Astrocyte of the spinal cord (primary cell): ENCODE measurements at regions not wholly inside any gene's neighbourhood (a gene's known extent, or its start where the extent isn't known, plus 50 kb on each side); places are given as distances from the start of the nearest gene placed in this dataset.

Experiments
- DNase-seq: peaks from one replicate; pipeline ENCODE4 v3.0.0; 2011; ENCODE audit warnings: low read depth, low spot score
- H3K4me3 ChIP-seq: 2 replicates; pipeline ENCODE4 v1.5.1; 2011; ENCODE audit warnings: low read depth, mild to moderate bottlenecking, low read length, moderate library complexity
- in situ Hi-C: cut with HindIII; loops from 2 replicates; pipeline ENCODE4 v1.10.0; 2017; ENCODE audit warnings: low sequenced_read_pairs
- TF ChIP-seq, protein P1 (sequence below): IDR thresholded peaks from 2 replicates; pipeline ENCODE4 v1.5.1; 2012; ENCODE audit warnings: low read depth, mild to moderate bottlenecking, low read length, inconsistent platforms

DNA sequence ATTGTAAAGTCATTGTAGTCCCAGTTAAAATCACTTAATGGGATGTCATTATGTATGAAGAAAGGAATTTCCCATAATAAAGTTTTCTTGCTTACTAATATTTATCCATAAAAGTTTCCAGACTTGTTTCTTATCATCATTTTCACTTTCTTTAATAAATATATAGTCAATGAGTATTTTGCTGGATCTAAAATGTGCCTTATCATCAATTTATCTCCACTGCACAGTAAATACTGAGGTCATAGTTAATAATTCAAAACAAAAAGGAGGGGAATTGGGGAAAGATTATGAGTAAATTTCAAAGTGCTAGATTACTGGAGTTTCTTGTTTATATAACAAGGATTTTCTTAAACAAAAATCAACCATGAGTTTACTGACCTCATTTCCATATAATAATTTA is 279.5 kb upstream of the DKK2 start:
- TF ChIP-seq, protein P1, sequence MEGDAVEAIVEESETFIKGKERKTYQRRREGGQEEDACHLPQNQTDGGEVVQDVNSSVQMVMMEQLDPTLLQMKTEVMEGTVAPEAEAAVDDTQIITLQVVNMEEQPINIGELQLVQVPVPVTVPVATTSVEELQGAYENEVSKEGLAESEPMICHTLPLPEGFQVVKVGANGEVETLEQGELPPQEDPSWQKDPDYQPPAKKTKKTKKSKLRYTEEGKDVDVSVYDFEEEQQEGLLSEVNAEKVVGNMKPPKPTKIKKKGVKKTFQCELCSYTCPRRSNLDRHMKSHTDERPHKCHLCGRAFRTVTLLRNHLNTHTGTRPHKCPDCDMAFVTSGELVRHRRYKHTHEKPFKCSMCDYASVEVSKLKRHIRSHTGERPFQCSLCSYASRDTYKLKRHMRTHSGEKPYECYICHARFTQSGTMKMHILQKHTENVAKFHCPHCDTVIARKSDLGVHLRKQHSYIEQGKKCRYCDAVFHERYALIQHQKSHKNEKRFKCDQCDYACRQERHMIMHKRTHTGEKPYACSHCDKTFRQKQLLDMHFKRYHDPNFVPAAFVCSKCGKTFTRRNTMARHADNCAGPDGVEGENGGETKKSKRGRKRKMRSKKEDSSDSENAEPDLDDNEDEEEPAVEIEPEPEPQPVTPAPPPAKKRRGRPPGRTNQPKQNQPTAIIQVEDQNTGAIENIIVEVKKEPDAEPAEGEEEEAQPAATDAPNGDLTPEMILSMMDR: no peak
- no peak for DNase-seq
- in situ Hi-C loops: no loop called here
- no peak overlapping the region for H3K4me3 ChIP-seq

DNA sequence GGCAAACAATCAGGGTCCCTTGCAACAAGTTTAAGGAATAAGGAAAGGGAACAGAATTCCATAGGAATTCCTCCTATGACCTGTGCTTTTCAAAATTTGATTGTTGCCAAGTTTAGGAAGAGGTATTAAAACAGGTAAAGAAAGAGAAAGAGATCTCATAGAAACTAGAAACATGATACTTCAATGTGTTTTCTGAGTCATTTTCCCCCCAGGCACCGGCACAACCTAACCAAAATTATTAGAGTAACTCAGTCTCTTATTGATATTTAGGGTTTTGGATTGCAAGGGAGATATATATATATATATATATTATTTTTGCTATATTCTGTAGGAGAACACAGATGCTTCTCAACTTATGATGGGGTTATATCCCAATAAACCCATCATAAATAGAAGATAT is 278.0 kb upstream of the DKK2 start:
- TF ChIP-seq, protein P1: no peak
- DNase-seq: no peak
- no peak overlapping the region for H3K4me3 ChIP-seq
- in situ Hi-C loops: no loop called here

DNA sequence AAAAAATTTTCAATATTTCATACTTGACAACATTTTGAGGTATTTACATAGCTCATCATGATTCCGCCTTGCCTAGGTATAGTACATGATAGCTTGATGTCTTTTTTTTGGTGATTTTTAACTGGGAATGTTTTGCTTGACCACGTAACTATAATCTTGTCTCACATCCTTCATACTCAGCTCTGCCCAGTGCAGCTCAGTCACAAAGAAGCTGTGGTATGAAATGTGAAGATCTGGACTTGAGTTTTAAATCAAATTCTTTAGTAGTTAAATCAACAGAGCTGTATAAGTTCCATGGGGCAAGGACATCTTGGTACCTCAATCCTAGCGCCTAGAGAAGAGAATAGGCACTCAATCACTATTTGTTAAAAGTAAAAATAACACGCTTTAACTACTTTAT is 276.3 kb upstream of the DKK2 start:
- peak; percentile 13 for DNase-seq
- no peak overlapping the region for H3K4me3 ChIP-seq
- TF ChIP-seq, protein P1: no peak
- in situ Hi-C loops: no loop called here

DNA sequence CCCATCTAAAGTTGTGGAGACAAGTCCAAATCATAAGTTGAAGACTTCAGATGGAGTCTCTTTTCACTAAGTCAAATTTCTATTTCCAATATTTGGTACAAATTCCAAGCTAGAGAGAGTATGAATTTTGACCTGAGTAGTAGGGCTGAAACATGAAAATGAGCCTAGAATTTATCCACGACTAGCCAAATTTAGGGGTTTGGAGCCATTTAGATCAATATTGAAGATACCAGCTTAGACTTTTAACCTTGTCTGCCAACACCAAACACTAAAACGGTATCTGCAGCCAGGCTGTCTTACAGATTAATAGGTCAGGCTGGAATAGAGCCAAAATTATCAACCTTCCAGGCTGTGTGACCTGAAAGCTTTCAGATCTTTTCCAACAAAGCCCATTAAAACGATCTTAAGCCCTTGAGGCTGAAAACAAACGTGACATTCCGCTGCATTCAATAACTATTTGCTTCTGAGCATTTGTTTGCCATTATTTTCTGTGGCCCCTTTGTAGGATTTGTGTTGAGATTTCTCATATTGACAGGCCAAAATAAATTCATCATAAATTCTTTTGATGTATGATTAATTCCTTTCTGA is 268.7 kb upstream of the DKK2 start:
- in situ Hi-C loops: no loop called here
- H3K4me3 ChIP-seq: no peak overlapping the region
- DNase-seq: no peak
- TF ChIP-seq, protein P1: no peak

DNA sequence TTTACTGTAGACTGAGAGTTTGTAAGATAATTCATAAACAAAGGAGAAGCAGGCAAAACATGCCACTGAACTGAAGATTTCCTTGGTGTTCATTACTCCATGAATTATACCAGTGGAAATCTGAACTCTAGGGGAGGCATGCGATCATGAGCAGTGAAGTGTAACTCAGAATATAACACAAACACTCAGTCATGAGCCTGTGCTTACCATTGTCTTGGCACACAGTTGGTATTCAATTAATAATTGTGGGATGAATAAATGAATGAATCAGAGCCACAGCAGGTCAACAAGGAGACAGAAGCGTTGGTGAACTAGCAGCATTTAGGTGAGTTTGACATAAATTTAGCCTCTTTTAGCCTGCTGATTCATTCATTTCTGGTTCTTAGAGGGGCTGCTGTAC is 263.5 kb upstream of the DKK2 start:
- in situ Hi-C loops: no loop called here
- TF ChIP-seq, protein P1: no peak
- no peak overlapping the region for H3K4me3 ChIP-seq
- peak; percentile 71 for DNase-seq

DNA sequence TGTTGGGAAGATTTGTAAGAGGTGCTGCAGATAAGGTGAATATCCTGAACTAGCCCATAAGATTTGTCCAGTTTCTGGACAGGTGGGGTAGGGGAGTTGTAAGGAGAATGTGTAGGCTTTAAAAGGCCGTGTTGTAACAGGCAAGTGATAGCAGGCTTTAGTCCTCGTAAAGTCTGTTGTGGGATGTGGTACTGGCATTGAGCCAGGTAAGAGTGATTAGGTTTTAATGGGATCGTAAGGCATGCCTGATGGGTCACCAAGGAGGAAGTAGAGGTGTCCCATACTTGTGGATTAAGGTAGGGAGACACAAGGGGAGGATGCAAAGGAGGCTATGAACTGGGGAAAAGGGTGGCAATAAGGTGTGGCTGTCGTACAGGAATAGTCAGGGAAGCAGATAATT is 256.9 kb upstream of the DKK2 start:
- in situ Hi-C loops: no loop called here
- H3K4me3 ChIP-seq: no peak overlapping the region
- TF ChIP-seq, protein P1: no peak
- DNase-seq: no peak
